GM10266 (cell line): ENCODE measurements at regions not wholly inside any gene's neighbourhood (a gene's known extent, or its start where the extent isn't known, plus 50 kb on each side); places are given as distances from the start of the nearest gene placed in this dataset.

Source experiments
- DNase-seq: peaks from one replicate; pipeline ENCODE4 v3.0.0; 2012; ENCODE audit errors: extremely low spot score
- CTCF ChIP-seq: IDR thresholded peaks from 2 replicates; pipeline ENCODE4 v1.5.1; 2012; ENCODE audit warnings: mild to moderate bottlenecking, low read depth; ENCODE audit not compliant: control insufficient read depth, insufficient read depth; ENCODE audit errors: missing control alignments

DNA sequence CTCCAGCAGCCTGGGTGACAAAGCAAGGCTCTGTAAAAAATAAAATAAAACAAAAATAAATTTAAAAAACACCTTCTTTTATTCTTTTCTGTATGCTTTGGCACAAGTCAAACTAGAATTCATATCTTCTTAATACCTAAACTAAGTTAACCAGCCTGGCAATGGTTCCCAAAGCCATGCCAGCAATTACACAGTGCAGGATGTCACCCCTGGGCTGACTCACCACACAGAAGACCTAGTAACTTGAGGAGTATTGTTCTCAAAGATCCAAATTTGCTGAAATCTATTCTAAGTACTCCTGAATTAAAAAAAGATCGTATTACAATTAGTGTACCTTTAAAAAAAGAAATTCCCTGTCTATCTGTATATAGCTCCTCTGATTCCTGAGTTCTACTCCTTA is 162.7 kb upstream of the SGK1 start:
- DNase-seq: no peak
- TF ChIP-seq CTCF: no peak

- no peak for TF ChIP-seq CTCF
- no peak for DNase-seq
Measured at GRCh38 chr6:134478764-134479399, 161.0 kb upstream of the SGK1 start.

DNA sequence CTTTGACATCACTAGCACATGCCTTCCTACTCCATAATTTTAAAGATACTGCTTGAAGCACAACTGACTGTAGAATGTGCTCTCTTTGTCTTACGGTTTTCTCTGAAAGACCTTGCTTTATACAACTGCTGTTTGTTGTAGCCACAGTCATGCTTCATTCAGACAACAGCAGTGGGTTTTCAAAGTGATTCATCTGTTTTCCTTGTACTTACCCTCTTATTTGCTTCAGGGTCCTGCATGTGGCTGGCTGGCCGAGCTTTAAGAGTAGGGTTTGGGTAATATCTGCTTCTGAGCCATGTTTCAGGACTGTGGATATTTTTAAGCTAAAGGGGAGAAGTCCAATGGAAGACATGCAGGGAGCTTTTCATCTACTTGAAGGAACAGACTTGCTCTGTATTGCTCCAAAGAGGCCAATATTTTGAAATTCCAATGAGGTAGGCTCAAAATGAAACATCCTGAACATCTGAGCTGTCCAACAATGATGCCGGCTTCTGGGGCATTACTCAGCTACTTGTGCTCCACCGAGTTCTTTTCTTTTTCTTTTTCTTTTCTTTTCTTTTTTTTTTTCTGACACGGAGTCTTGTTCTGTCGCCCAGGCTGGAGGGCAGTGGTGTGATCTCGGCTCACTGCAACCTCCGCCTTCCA is 160.2 kb upstream of the SGK1 start:
- no peak for DNase-seq
- no peak for TF ChIP-seq CTCF

GRCh38 chr6:134474955-134475354 is 157.0 kb upstream of the SGK1 start:
- DNase-seq: no peak

GRCh38 chr6:134472661-134473060 is 154.7 kb upstream of the SGK1 start:
- TF ChIP-seq CTCF: no peak
- DNase-seq: no peak

More at GRCh38 chr6:134474955-134475354, 157.0 kb upstream of the SGK1 start:
- TF ChIP-seq CTCF: no peak

DNA sequence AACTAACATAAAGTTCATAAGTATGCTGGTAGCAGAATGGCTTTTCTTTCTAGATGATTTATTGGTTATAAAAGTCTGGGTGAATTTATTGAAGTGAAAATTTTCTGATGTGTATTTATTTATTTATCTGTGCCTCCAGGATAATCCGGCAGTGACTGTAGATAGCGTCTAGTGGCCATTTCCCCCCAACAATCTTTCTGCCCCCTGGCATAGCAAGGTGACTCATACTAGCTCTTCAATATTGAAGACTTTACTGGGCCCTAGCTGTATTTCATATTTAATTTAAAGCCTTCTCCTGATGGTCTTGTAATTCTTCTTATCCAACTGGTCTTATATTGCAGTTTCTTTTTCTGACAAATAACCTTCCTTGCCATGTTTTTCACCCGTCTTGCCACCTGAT is 154.1 kb upstream of the SGK1 start:
- DNase-seq: no peak
- TF ChIP-seq CTCF: no peak

DNA sequence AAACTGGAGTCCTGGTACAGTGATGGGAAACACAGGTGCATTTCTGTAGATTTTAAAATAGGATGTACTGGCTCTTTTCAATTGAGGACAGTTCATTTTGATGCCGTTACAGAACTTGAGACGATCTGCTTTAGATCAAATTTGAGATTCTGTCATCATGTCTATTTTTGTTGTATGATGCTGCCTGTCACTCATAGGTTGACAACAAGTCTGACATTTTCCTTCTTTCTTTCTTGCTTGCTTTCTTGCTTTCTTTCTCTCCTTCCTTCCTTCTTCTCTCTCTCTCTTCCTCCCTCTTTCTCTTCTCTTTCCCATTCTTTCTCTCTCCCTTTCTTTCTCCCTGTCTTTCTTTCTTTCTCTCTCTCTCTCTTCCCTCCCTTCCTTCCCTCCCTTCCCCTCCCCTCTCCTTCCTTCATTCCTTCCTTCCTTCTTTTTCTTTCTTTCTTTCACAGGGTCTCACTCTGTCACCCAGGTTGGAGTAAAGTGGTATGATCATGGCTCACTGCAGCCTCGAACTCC is 152.6 kb upstream of the SGK1 start:
- DNase-seq: no peak
- TF ChIP-seq CTCF: no peak
